ENCODE measurements at regions not wholly inside any gene's neighbourhood (a gene's known extent, or its start where the extent isn't known, plus 50 kb on each side); places are given as distances from the start of the nearest gene placed in this dataset.

GRCh38 chr14:51554339-51554920 is 97.3 kb upstream of the FRMD6 start:
- DNase-seq = no peak

- no peak for DNase-seq
These were observed 96.8 kb upstream of the FRMD6 start for GRCh38 chr14:51554953-51555352.

GRCh38 chr14:51561141-51561540 is 90.6 kb upstream of the FRMD6 start:
- no peak for DNase-seq

- DNase-seq = no peak
These were observed 88.9 kb upstream of the FRMD6 start for GRCh38 chr14:51562816-51563215.

GRCh38 chr14:51563560-51563959 is 88.2 kb upstream of the FRMD6 start:
- no peak for DNase-seq

GRCh38 chr14:51564460-51564859 is 87.2 kb upstream of the FRMD6 start:
- DNase-seq = no peak

GRCh38 chr14:51564986-51565604 is 86.6 kb upstream of the FRMD6 start:
- DNase-seq = no peak

GRCh38 chr14:51566831-51567582 is 84.7 kb upstream of the FRMD6 start:
- DNase-seq = no peak

GRCh38 chr14:51568366-51568765 is 83.3 kb upstream of the FRMD6 start:
- DNase-seq = no peak

- no peak for DNase-seq
These were observed 78.1 kb upstream of the FRMD6 start for GRCh38 chr14:51573607-51574006.

- DNase-seq = no peak
These were observed 77.7 kb upstream of the FRMD6 start for GRCh38 chr14:51574009-51574408.

- DNase-seq = no peak
These were observed 76.2 kb upstream of the FRMD6 start for GRCh38 chr14:51575349-51576116.

GRCh38 chr14:51576117-51576430 is 75.6 kb upstream of the FRMD6 start:
- no peak for DNase-seq

GRCh38 chr14:51576879-51577278 is 74.8 kb upstream of the FRMD6 start:
- no peak for DNase-seq

- DNase-seq = no peak
These were observed 72.9 kb upstream of the FRMD6 start for GRCh38 chr14:51578853-51579252.

GRCh38 chr14:51581017-51581881 is 70.5 kb upstream of the FRMD6 start:
- no peak for DNase-seq

GRCh38 chr14:51582437-51582836 is 69.3 kb upstream of the FRMD6 start:
- no peak for DNase-seq

- no peak for DNase-seq
These were observed 66.7 kb upstream of the FRMD6 start for GRCh38 chr14:51585055-51585454.

GRCh38 chr14:51592836-51593235 is 58.9 kb upstream of the FRMD6 start:
- no peak for DNase-seq

GRCh38 chr14:51593397-51593796 is 58.3 kb upstream of the FRMD6 start:
- DNase-seq = no peak

GRCh38 chr14:51595881-51596455 is 55.7 kb upstream of the FRMD6 start:
- DNase-seq = no peak

- DNase-seq = no peak
These were observed 55.1 kb upstream of the FRMD6 start for GRCh38 chr14:51596488-51597117.
